GM21515 (cell line): ENCODE measurements at regions not wholly inside any gene's neighbourhood (a gene's known extent, or its start where the extent isn't known, plus 50 kb on each side); places are given as distances from the start of the nearest gene placed in this dataset.
"Not testable (repeated sequence)": the region's sequence is repeated elsewhere in the genome, so short reads cannot be mapped to it uniquely, and the experiment has no call there.

ENCODE experiments used
- ATAC-seq: cut with Tn5 transposase; IDR thresholded peaks from one replicate; pipeline ENCODE4 v1.9.1; 2021; ENCODE audit not compliant: unreplicated experiment

- no peak for ATAC-seq
Measured at GRCh38 chr2:121064186-121064585, 220.8 kb downstream of the TFCP2L1 start.

- ATAC-seq: no peak
Measured at GRCh38 chr2:121065239-121065638, 219.8 kb downstream of the TFCP2L1 start.

- ATAC-seq: no peak
Measured at GRCh38 chr2:121066526-121066925, 218.5 kb downstream of the TFCP2L1 start.

- no peak for ATAC-seq
Measured at GRCh38 chr2:121068851-121069250, 216.2 kb downstream of the TFCP2L1 start.

- no peak for ATAC-seq
Measured at GRCh38 chr2:121069434-121069969, 215.5 kb downstream of the TFCP2L1 start.

GRCh38 chr2:121070061-121070460 lies 214.9 kb downstream of the TFCP2L1 start:
- ATAC-seq: not testable (repeated sequence)

GRCh38 chr2:121071034-121071504 lies 213.9 kb downstream of the TFCP2L1 start:
- ATAC-seq: no peak

GRCh38 chr2:121072784-121073183 lies 212.2 kb downstream of the TFCP2L1 start:
- no peak for ATAC-seq

- no peak for ATAC-seq
Measured at GRCh38 chr2:121073320-121074210, 211.4 kb downstream of the TFCP2L1 start.

- no peak for ATAC-seq
Measured at GRCh38 chr2:121074293-121074932, 210.6 kb downstream of the TFCP2L1 start.

- ATAC-seq: no peak
Measured at GRCh38 chr2:121075006-121075551, 209.9 kb downstream of the TFCP2L1 start.

- ATAC-seq: no peak
Measured at GRCh38 chr2:121075641-121076497, 209.1 kb downstream of the TFCP2L1 start.

GRCh38 chr2:121076498-121076820 lies 208.5 kb downstream of the TFCP2L1 start:
- no peak for ATAC-seq

GRCh38 chr2:121076885-121077549 lies 208.0 kb downstream of the TFCP2L1 start:
- ATAC-seq: peak; percentile 52

GRCh38 chr2:121078899-121079298 lies 206.1 kb downstream of the TFCP2L1 start:
- no peak for ATAC-seq

GRCh38 chr2:121080013-121080772 lies 204.8 kb downstream of the TFCP2L1 start:
- no peak for ATAC-seq

GRCh38 chr2:121081701-121082100 lies 203.3 kb downstream of the TFCP2L1 start:
- no peak for ATAC-seq

GRCh38 chr2:121082191-121082590 lies 202.8 kb downstream of the TFCP2L1 start:
- ATAC-seq: no peak

- ATAC-seq: no peak
Measured at GRCh38 chr2:121084130-121084680, 200.8 kb downstream of the TFCP2L1 start.
